ENCODE measurements at regions not wholly inside any gene's neighbourhood (a gene's known extent, or its start where the extent isn't known, plus 50 kb on each side); places are given as distances from the start of the nearest gene placed in this dataset.

GRCh38 chr2:220366765-220367164 is 739.3 kb downstream of the SLC4A3 start:
- no peak overlapping the region for H2AFZ ChIP-seq (ENCODE audit: low read depth, low read length)
- H3K4me1 ChIP-seq (replicated peaks in 1 of 2; ENCODE audit: control insufficient read depth in 2 of 2, insufficient read depth in 2 of 2, low read length in 2 of 2), result no peaks in the 10 kb centered on the region
- BruUV-seq (replicated peaks), result no TSS peak
- TF ChIP-seq, protein P1, sequence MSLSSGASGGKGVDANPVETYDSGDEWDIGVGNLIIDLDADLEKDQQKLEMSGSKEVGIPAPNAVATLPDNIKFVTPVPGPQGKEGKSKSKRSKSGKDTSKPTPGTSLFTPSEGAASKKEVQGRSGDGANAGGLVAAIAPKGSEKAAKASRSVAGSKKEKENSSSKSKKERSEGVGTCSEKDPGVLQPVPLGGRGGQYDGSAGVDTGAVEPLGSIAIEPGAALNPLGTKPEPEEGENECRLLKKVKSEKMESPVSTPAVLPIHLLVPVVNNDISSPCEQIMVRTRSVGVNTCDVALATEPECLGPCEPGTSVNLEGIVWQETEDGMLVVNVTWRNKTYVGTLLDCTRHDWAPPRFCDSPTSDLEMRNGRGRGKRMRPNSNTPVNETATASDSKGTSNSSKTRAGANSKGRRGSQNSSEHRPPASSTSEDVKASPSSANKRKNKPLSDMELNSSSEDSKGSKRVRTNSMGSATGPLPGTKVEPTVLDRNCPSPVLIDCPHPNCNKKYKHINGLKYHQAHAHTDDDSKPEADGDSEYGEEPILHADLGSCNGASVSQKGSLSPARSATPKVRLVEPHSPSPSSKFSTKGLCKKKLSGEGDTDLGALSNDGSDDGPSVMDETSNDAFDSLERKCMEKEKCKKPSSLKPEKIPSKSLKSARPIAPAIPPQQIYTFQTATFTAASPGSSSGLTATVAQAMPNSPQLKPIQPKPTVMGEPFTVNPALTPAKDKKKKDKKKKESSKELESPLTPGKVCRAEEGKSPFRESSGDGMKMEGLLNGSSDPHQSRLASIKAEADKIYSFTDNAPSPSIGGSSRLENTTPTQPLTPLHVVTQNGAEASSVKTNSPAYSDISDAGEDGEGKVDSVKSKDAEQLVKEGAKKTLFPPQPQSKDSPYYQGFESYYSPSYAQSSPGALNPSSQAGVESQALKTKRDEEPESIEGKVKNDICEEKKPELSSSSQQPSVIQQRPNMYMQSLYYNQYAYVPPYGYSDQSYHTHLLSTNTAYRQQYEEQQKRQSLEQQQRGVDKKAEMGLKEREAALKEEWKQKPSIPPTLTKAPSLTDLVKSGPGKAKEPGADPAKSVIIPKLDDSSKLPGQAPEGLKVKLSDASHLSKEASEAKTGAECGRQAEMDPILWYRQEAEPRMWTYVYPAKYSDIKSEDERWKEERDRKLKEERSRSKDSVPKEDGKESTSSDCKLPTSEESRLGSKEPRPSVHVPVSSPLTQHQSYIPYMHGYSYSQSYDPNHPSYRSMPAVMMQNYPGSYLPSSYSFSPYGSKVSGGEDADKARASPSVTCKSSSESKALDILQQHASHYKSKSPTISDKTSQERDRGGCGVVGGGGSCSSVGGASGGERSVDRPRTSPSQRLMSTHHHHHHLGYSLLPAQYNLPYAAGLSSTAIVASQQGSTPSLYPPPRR (CRISPR knock-in tag; IDR thresholded peaks at IDR 0.05; ENCODE audit: borderline replicate concordance), result no peak
- no peak for TF ChIP-seq CHD4 (IDR thresholded peaks at IDR 0.05; ENCODE audit: insufficient read depth, insufficient replicate concordance, low read depth, low read length, poor library complexity, severe bottlenecking)
- TF ChIP-seq POLR2G (IDR thresholded peaks at IDR 0.05; ENCODE audit: low read depth, low read length), result no peak
- no peak for TF ChIP-seq EGR1 (conservative IDR thresholded peaks at IDR 0.05)
- no peak for TF ChIP-seq ATF7 (IDR thresholded peaks at IDR 0.05)
- H3K4me3 ChIP-seq, result no peak overlapping the region
- DNase-seq (ENCODE audit: extremely low read depth in 1 of 4, low spot score in 3 of 4), result no peak
- no peaks in the 10 kb centered on the region for H3K27me3 ChIP-seq (ENCODE audit: control insufficient read depth in 2 of 2, insufficient read depth in 2 of 2, low read length in 2 of 2)
- no peak for FAIRE-seq
- H3K9me3 ChIP-seq (replicated peaks; ENCODE audit: control insufficient read depth, insufficient read depth, low read depth, low read length), result no peaks in the 10 kb centered on the region
- no peak for ATAC-seq
- H3K9me1 ChIP-seq (ENCODE audit: control insufficient read depth, insufficient read depth, low read length), result no peaks in the 10 kb centered on the region
- intact Hi-C loops (cut with micrococcal nuclease), result no loop called here
- H3K9ac ChIP-seq (ENCODE audit: insufficient read depth in 1 of 2, low read depth in 2 of 2, low read length in 2 of 2), result no peak overlapping the region
- CTCF ChIA-PET (ENCODE audit: low intra/inter-chr PET ratio), result no interaction called here
- H3K36me3 ChIP-seq (ENCODE audit: control insufficient read depth, insufficient read depth, low read length), result no peaks in the 10 kb centered on the region
- no peak overlapping the region for H3K4me2 ChIP-seq (ENCODE audit: insufficient read depth, low read length)
- H4K20me1 ChIP-seq (replicated peaks; ENCODE audit: control insufficient read depth, insufficient read depth, low read length), result no peaks in the 10 kb centered on the region
- no peaks in the 10 kb centered on the region for H3K79me2 ChIP-seq (ENCODE audit: control insufficient read depth, insufficient read depth, low read length)
- POLR2A ChIA-PET, result no interaction called here
- no peak overlapping the region for H3K27ac ChIP-seq (ENCODE audit: extremely low read depth, low read depth, low read length)
- in situ Hi-C loops (cut with MboI), result no loop called here
- 0% methylated on average over 1 of the region's 1 CpG for WGBS (ENCODE audit: insufficient coverage, low coverage, missing lambda C conversion rate)

Measured in K562 (cell line).